HEK293 (cell line): ENCODE measurements at regions not wholly inside any gene's neighbourhood (a gene's known extent, or its start where the extent isn't known, plus 50 kb on each side); places are given as distances from the start of the nearest gene placed in this dataset.

Experiments used
- CTCF ChIA-PET: fragments of 350-600 bp; formaldehyde crosslinking; extraction: SDS; loops from one replicate; lab custom pipeline; 2021; ENCODE audit warnings: antibody characterized with exemption; lab: Yijun Ruan, JAX
- POLR2A ChIA-PET: fragments of 300-600 bp; formaldehyde crosslinking; extraction: SDS; loops from one replicate; lab custom pipeline; 2020; ENCODE audit warnings: antibody characterized with exemption, inconsistent platforms; lab: Yijun Ruan, JAX
- H3K27ac ChIP-seq: fragments of 200-500 bp; sonication (Bioruptor generic); 2 replicates; pipeline ENCODE4 v1.5.1; 2014; ENCODE audit warnings: low read depth, low read length, control low read depth, inconsistent platforms; ENCODE audit errors: extremely low read depth
- H3K36me3 ChIP-seq, 2 experiments: fragments of 200-500 bp in 1 of 2; sonication (Bioruptor generic) in 1 of 2; 1 replicate in 1 of 2; 2 replicates in 1 of 2; pipeline ENCODE4 v1.5.1; 2014 to 2017; ENCODE audit warnings: inconsistent platforms in 2 of 2, low read length in 2 of 2; ENCODE audit not compliant: control insufficient read depth in 2 of 2, insufficient read depth in 1 of 2
- H3K4me1 ChIP-seq: fragments of 200-500 bp; sonication (Bioruptor generic); 2 replicates; pipeline ENCODE4 v1.5.1; 2014; ENCODE audit warnings: mild to moderate bottlenecking, low read length, inconsistent platforms; ENCODE audit not compliant: control insufficient read depth, insufficient read depth
- H3K4me3 ChIP-seq: 2 replicates; pipeline ENCODE4 v1.5.1; 2011; ENCODE audit warnings: low read depth, mild to moderate bottlenecking, control low read depth, low read length, moderate library complexity
- H3K9me3 ChIP-seq: fragments of 200-500 bp; sonication (Bioruptor generic); 2 replicates; pipeline ENCODE4 v1.5.1; 2014; ENCODE audit warnings: low read depth, low read length, inconsistent platforms; ENCODE audit not compliant: control insufficient read depth, insufficient read depth
- FEZF1 ChIP-seq: fragments of 450-650 bp; formaldehyde crosslinking; IDR thresholded peaks from 2 replicates; pipeline ENCODE4 v1.5.1; 2016; ENCODE audit warnings: missing biosample characterization, missing genetic modification characterization
- GLI4 ChIP-seq: fragments of 450-650 bp; formaldehyde crosslinking; IDR thresholded peaks from 2 replicates; pipeline ENCODE4 v1.5.1; 2016; ENCODE audit warnings: missing biosample characterization, missing genetic modification characterization
- HOXC10 ChIP-seq: sonication (generic); formaldehyde crosslinking; IDR thresholded peaks from 2 replicates; pipeline ENCODE4 v1.8.1; 2023; ENCODE audit warnings: mild to moderate bottlenecking, missing genetic modification reagents
- KLF1 ChIP-seq: fragments of 450-650 bp; formaldehyde crosslinking; IDR thresholded peaks from 2 replicates; pipeline ENCODE4 v1.5.1; 2016; ENCODE audit warnings: missing biosample characterization, missing genetic modification characterization
- MEIS1 ChIP-seq: sonication (generic); formaldehyde crosslinking; IDR thresholded peaks from 2 replicates; pipeline ENCODE4 v1.8.1; 2022; ENCODE audit warnings: missing genetic modification reagents, mild to moderate bottlenecking, borderline replicate concordance
- OVOL3 ChIP-seq: fragments of 450-650 bp; formaldehyde crosslinking; IDR thresholded peaks from 2 replicates; pipeline ENCODE4 v1.5.1; 2016; ENCODE audit warnings: missing biosample characterization, missing genetic modification characterization
- REPIN1 ChIP-seq: fragments of 450-650 bp; formaldehyde crosslinking; IDR thresholded peaks from 2 replicates; pipeline ENCODE4 v1.5.1; 2017; ENCODE audit warnings: missing biosample characterization, missing genetic modification characterization, low read depth
- SALL2 ChIP-seq: fragments of 450-650 bp; formaldehyde crosslinking; IDR thresholded peaks from 2 replicates; pipeline ENCODE4 v1.5.0; 2017; ENCODE audit warnings: missing biosample characterization, mild to moderate bottlenecking, missing genetic modification characterization, borderline replicate concordance
- TRIM28 ChIP-seq: IDR thresholded peaks from 2 replicates; pipeline ENCODE4 v1.6.1; 2011; ENCODE audit warnings: low read length, control low read depth, borderline replicate concordance
- YY1 ChIP-seq: fragments of 450-650 bp; formaldehyde crosslinking; IDR thresholded peaks from 2 replicates; pipeline ENCODE4 v1.5.1; 2018; ENCODE audit warnings: missing biosample characterization, missing genetic modification characterization
- ZBTB21 ChIP-seq: fragments of 450-650 bp; formaldehyde crosslinking; IDR thresholded peaks from 2 replicates; pipeline ENCODE4 v1.5.1; 2017; ENCODE audit warnings: missing biosample characterization, missing genetic modification characterization
- ZNF16 ChIP-seq: fragments of 450-650 bp; formaldehyde crosslinking; IDR thresholded peaks from 2 replicates; pipeline ENCODE4 v1.5.1; 2016; ENCODE audit warnings: low read depth, missing biosample characterization, missing genetic modification characterization
- ZNF211 ChIP-seq: fragments of 450-650 bp; formaldehyde crosslinking; IDR thresholded peaks from 2 replicates; pipeline ENCODE4 v1.5.1; 2016; ENCODE audit warnings: low read depth, missing biosample characterization, missing genetic modification characterization
- ZNF221 ChIP-seq: fragments of 450-650 bp; formaldehyde crosslinking; IDR thresholded peaks from 2 replicates; pipeline ENCODE4 v1.5.1; 2017; ENCODE audit warnings: missing biosample characterization, missing genetic modification characterization, borderline replicate concordance
- ZNF292 ChIP-seq: fragments of 450-650 bp; formaldehyde crosslinking; IDR thresholded peaks from 2 replicates; pipeline ENCODE4 v1.5.1; 2016; ENCODE audit warnings: low read depth, missing biosample characterization, missing genetic modification characterization, borderline replicate concordance
- ZNF341 ChIP-seq: fragments of 450-650 bp; formaldehyde crosslinking; IDR thresholded peaks from 2 replicates; pipeline ENCODE4; 2016; ENCODE audit warnings: low read depth, missing biosample characterization, missing genetic modification characterization
- ZNF521 ChIP-seq: fragments of 450-650 bp; formaldehyde crosslinking; IDR thresholded peaks from 2 replicates; pipeline ENCODE4 v1.5.1; 2017; ENCODE audit warnings: missing biosample characterization, mild to moderate bottlenecking, missing genetic modification characterization
- ZNF529 ChIP-seq: fragments of 450-650 bp; formaldehyde crosslinking; IDR thresholded peaks from 2 replicates; pipeline ENCODE4 v1.5.1; 2017; ENCODE audit warnings: missing genetic modification characterization, missing biosample characterization; ENCODE audit not compliant: insufficient replicate concordance
- ZNF610 ChIP-seq: fragments of 450-650 bp; formaldehyde crosslinking; IDR thresholded peaks from 2 replicates; pipeline ENCODE4 v1.5.1; 2016; ENCODE audit warnings: missing biosample characterization, missing genetic modification characterization, borderline replicate concordance
- ZNF623 ChIP-seq: fragments of 450-650 bp; formaldehyde crosslinking; IDR thresholded peaks from 2 replicates; pipeline ENCODE4 v1.5.1; 2016; ENCODE audit warnings: missing biosample characterization, missing genetic modification characterization
- ZNF776 ChIP-seq: fragments of 450-650 bp; formaldehyde crosslinking; IDR thresholded peaks from 2 replicates; pipeline ENCODE4 v1.5.0; 2017; ENCODE audit warnings: missing biosample characterization, missing genetic modification characterization, borderline replicate concordance
- ZXDB ChIP-seq: fragments of 450-650 bp; formaldehyde crosslinking; IDR thresholded peaks from 2 replicates; pipeline ENCODE4 v1.5.1; 2016; ENCODE audit warnings: missing biosample characterization, missing genetic modification characterization
- TF ChIP-seq, protein P1 (sequence below): fragments of 450-650 bp; formaldehyde crosslinking; IDR thresholded peaks from 2 replicates; pipeline ENCODE4 v1.5.1; 2016; ENCODE audit warnings: missing biosample characterization, missing genetic modification characterization

DNA sequence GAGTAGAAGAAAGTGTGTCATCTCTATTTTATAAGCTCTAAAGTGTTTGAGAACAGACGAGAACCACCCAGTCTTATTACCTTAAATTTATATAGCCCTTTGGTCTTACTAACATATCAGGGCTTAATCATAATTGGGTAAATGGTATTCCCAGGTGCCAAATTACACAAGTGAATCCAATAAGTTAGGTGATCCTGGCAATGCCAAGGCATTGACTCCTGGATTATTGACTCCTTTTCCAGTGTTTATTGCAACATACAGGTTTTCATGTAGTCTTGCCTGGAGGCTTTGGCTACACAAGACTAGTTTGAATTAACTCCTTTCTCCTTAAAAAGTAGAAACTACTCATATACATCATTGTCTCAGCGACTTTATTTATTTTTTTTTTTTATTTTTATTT is 59.7 kb upstream of the MAPRE2 start:
- H3K4me3 ChIP-seq = no peak overlapping the region
- TF ChIP-seq ZXDB (tag by site-specific recombination) (no peak), ZNF16 (tag by site-specific recombination) (no peak)
- TF ChIP-seq, all 188 proteins: peak for 0
- ChIA-PET POLR2A (no interaction called here), CTCF (interaction anchor here (0.7 kb wide), 1 partner anchor 101 kb away, joined by 3 read pairs; no protein-coding TSS in a partner anchor)
- no peaks in the 10 kb centered on the region for H3K36me3 ChIP-seq
- H3K4me1 ChIP-seq = no peaks in the 10 kb centered on the region
- no peak overlapping the region for H3K27ac ChIP-seq
- H3K9me3 ChIP-seq = no peaks in the 10 kb centered on the region

DNA sequence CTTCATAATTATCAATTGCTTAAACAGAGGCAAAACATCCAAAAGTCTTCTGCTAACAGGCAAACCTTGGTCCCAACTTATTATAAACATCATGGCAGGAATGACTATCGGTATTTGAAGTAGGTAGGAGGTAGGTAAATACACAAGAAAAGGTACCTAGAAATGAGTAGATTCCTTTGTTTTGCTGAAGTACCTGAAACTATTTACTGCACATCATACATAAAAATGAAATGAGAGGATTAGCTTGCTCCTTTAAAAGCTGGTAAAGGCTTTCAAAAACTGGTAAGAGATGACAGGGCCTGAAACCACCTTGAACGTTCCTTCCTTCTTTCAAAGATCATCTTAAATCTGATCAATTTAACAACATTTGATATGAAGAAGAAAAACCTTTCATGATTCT is 55.2 kb upstream of the MAPRE2 start:
- CTCF ChIA-PET = interaction anchor here (0.9 kb wide), 1 partner anchor 36 kb away, joined by 4 read pairs; no protein-coding TSS in a partner anchor
- no peak overlapping the region for H3K4me3 ChIP-seq
- H3K9me3 ChIP-seq = no peaks in the 10 kb centered on the region
- H3K27ac ChIP-seq = no peak overlapping the region
- TF ChIP-seq REPIN1 (tag by site-specific recombination) (no peak), ZNF16 (tag by site-specific recombination) (no peak), ZNF341 (tag by site-specific recombination) (no peak), ZNF776 (tag by site-specific recombination) (no peak), GLI4 (tag by site-specific recombination) (no peak), SALL2 (tag by site-specific recombination) (no peak), ZBTB21 (tag by site-specific recombination) (no peak), ZNF221 (tag by site-specific recombination) (no peak), ZNF521 (tag by site-specific recombination) (no peak), ZNF623 (tag by site-specific recombination) (no peak), OVOL3 (tag by site-specific recombination) (no peak), HOXC10 (no peak), ZNF292 (tag by site-specific recombination) (no peak), ZNF211 (tag by site-specific recombination) (no peak), YY1 (tag by site-specific recombination) (no peak), ZNF529 (tag by site-specific recombination) (no peak), KLF1 (tag by site-specific recombination) (no peak)
- TF ChIP-seq, protein P1, sequence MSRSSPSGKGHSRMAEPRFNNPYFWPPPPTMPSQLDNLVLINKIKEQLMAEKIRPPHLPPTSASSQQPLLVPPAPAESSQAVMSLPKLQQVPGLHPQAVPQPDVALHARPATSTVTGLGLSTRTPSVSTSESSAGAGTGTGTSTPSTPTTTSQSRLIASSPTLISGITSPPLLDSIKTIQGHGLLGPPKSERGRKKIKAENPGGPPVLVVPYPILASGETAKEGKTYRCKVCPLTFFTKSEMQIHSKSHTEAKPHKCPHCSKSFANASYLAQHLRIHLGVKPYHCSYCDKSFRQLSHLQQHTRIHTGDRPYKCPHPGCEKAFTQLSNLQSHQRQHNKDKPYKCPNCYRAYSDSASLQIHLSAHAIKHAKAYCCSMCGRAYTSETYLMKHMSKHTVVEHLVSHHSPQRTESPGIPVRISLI (tag by site-specific recombination) = no peak
- H3K4me1 ChIP-seq = no peaks in the 10 kb centered on the region
- POLR2A ChIA-PET = no interaction called here
- H3K36me3 ChIP-seq = no peaks in the 10 kb centered on the region

- no peak for TF ChIP-seq ZNF610
- no peak for TF ChIP-seq MEIS1 (CRISPR knock-in tag)
- TF ChIP-seq FEZF1 (tag by site-specific recombination) = 0 out of 2 replicates have a peak, but pooled peaks have one; percentile 10
- TF ChIP-seq ZNF16 (tag by site-specific recombination) = no peak
- TF ChIP-seq TRIM28 = no peak
- no peak for TF ChIP-seq ZNF221 (tag by site-specific recombination)
- no peaks in the 10 kb centered on the region for H3K4me1 ChIP-seq
- H3K36me3 ChIP-seq = no peaks in the 10 kb centered on the region
- no peaks in the 10 kb centered on the region for H3K9me3 ChIP-seq
- H3K4me3 ChIP-seq = no peak overlapping the region
- ChIA-PET POLR2A (no interaction called here), CTCF (no interaction called here)
- H3K27ac ChIP-seq = no peak overlapping the region
Observed at GRCh38 chr18:34990597-34990996, 50.6 kb upstream of the MAPRE2 start.
